Body of pancreas (tissue), 4 donors: ENCODE measurements at regions not wholly inside any gene's neighbourhood (a gene's known extent, or its start where the extent isn't known, plus 50 kb on each side); places are given as distances from the start of the nearest gene placed in this dataset.

Experiments used
- ATAC-seq: fragments of 150-250 bp; one replicate; pipeline ENCODE4 v1.9.1; 2016
- DNase-seq, 4 donors: peaks; one replicate each; pipeline ENCODE4 v3.0.0-alpha.2; 2019
- H3K27ac ChIP-seq, 4 donors: fragments of 200-600 bp; sonication (generic); 1 replicate in 3 of 4; 2 replicates in 1 of 4; pipeline versions ENCODE4 v1.5.1 to v1.6.1; 2016 to 2019; ENCODE audit warnings: mild to moderate bottlenecking in 1 of 4, mixed read lengths in 1 of 4, moderate library complexity in 1 of 4
- H3K27me3 ChIP-seq, 2 donors: fragments of 200-600 bp; sonication (generic); one replicate each; pipeline ENCODE4 v1.6.0; 2016; ENCODE audit warnings: mild to moderate bottlenecking in 1 of 2
- H3K36me3 ChIP-seq, 2 donors: fragments of 200-600 bp; sonication (generic); replicated peaks in 1 of 2; 2 replicates each; pipeline ENCODE4 v1.5.1; 2016; ENCODE audit warnings: low read depth in 2 of 2; ENCODE audit not compliant: insufficient read depth in 1 of 2
- H3K4me1 ChIP-seq: fragments of 200-600 bp; sonication (generic); one replicate; pipeline ENCODE4 v1.6.0; 2016
- H3K4me3 ChIP-seq, 2 donors: fragments of 200-600 bp; sonication (generic); 1 replicate in 1 of 2; 2 replicates in 1 of 2; pipeline ENCODE4 v1.5.1; 2016 to 2019
- H3K9me3 ChIP-seq, 3 donors: fragments of 200-600 bp; sonication (generic); 1 replicate in 2 of 3; 2 replicates in 1 of 3; pipeline ENCODE4 v1.5.1; 2016
- POLR2A ChIP-seq, 3 donors: fragments of 450-650 bp; IDR thresholded peaks; one replicate each; pipeline ENCODE4 v1.6.1; 2016; ENCODE audit warnings: antibody characterized with exemption in 3 of 3, mild to moderate bottlenecking in 2 of 3
- WGBS, 2 donors: methylation state at CpG; one replicate each; pipeline ENCODE4 v1.1.5; 2017; 5-methylcytosine and 5-hydroxymethylcytosine counted together
- intact Hi-C: fragments of 100-400 bp; cut with DNase I; formaldehyde crosslinking; loops from one replicate; pipeline ENCODE4 v1.15.1; 2023
- TF ChIP-seq, protein P1 (sequence below), 7 experiments: fragments of 450-650 bp in 4 of 7; fragments of 200-600 bp in 3 of 7; sonication (generic) in 3 of 7; IDR thresholded peaks; one replicate each; pipeline ENCODE4 v1.5.1; 2016 to 2019; ENCODE audit warnings: antibody characterized with exemption in 7 of 7

DNA sequence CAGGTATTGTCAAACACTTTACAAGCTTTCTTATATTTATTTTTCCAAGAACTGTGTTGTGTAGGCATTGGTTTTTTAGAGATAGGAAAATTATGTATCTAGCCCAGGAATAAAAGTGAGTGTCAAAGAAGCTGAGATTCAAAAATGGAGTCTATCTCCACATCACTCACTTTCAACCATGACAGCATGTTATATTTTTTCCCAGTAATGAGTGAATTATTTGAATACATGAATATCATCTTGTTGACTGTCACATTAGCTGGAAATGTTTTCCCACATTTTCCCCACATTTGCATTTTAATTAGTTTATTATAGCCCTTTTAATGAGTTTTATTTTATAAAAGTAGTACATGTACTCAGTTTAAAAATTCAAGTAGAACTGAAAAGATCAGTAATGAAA is 693.7 kb downstream of the PCDH18 start:
- Histone ChIP-seq H3K4me1 (no peaks in the 10 kb centered on the region), H3K9me3 (no peaks in the 10 kb centered on the region), H3K27ac (no peak overlapping the region), H3K4me3 (no peak overlapping the region), H3K27me3 (no peaks in the 10 kb centered on the region), H3K36me3 (no peaks in the 10 kb centered on the region)
- DNase-seq = no peak
- TF ChIP-seq POLR2A (IDR thresholded peaks at IDR 0.05) = no peak
- TF ChIP-seq, protein P1, sequence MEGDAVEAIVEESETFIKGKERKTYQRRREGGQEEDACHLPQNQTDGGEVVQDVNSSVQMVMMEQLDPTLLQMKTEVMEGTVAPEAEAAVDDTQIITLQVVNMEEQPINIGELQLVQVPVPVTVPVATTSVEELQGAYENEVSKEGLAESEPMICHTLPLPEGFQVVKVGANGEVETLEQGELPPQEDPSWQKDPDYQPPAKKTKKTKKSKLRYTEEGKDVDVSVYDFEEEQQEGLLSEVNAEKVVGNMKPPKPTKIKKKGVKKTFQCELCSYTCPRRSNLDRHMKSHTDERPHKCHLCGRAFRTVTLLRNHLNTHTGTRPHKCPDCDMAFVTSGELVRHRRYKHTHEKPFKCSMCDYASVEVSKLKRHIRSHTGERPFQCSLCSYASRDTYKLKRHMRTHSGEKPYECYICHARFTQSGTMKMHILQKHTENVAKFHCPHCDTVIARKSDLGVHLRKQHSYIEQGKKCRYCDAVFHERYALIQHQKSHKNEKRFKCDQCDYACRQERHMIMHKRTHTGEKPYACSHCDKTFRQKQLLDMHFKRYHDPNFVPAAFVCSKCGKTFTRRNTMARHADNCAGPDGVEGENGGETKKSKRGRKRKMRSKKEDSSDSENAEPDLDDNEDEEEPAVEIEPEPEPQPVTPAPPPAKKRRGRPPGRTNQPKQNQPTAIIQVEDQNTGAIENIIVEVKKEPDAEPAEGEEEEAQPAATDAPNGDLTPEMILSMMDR (IDR thresholded peaks at IDR 0.05) = no peak
- intact Hi-C loops = no loop called here
- no peak for ATAC-seq

DNA sequence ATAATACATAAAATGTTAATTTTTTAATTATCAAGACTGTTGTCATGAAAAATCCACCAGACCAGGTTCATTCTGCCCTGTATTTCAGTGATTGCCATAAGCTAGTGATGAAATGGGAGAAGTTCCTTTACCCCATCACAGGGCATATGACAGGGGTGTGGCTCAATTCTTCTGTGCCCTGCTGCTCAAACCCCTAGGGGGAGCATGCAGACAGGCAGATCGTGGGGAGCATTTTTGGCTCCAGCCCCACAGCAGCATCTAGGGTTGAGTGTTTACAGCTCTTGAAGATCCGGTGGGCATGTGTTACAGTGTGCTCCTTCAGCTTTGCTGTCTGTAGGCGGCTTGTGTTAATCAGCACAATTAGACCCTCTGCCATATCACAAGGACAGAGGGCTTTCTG is 700.7 kb downstream of the PCDH18 start:
- no peak overlapping the region for H3K27ac ChIP-seq
- intact Hi-C loops = no loop called here
- H3K27me3 ChIP-seq = no peaks in the 10 kb centered on the region
- no peaks in the 10 kb centered on the region for H3K9me3 ChIP-seq
- H3K4me3 ChIP-seq = no peak overlapping the region
- no peaks in the 10 kb centered on the region for H3K4me1 ChIP-seq
- H3K36me3 ChIP-seq = no peaks in the 10 kb centered on the region
- DNase-seq (no peak), ATAC-seq (no peak)
- no peak for TF ChIP-seq POLR2A (IDR thresholded peaks at IDR 0.05)
- TF ChIP-seq, protein P1 (IDR thresholded peaks at IDR 0.05) = no peak
- WGBS, 2 donors = 53 to 63% methylated on average over 3 of the region's 3 CpGs

GRCh38 chr4:136829280-136829679 is 703.0 kb downstream of the PCDH18 start:
- no peak for ATAC-seq
- Histone ChIP-seq H3K9me3 (no peaks in the 10 kb centered on the region), H3K27ac (no peak overlapping the region), H3K4me1 (no peaks in the 10 kb centered on the region), H3K36me3 (no peaks in the 10 kb centered on the region), H3K27me3 (no peaks in the 10 kb centered on the region), H3K4me3 (no peak overlapping the region)
- TF ChIP-seq POLR2A (IDR thresholded peaks at IDR 0.05) = no peak
- TF ChIP-seq, protein P1 (IDR thresholded peaks at IDR 0.05) = no peak
- no peak for DNase-seq
- intact Hi-C loops = no loop called here

- H3K27ac ChIP-seq = no peak overlapping the region
- TF ChIP-seq POLR2A (IDR thresholded peaks at IDR 0.05) = no peak
- TF ChIP-seq, protein P1 (IDR thresholded peaks at IDR 0.05) = no peak
- H3K36me3 ChIP-seq = no peaks in the 10 kb centered on the region
- no peaks in the 10 kb centered on the region for H3K4me1 ChIP-seq
- WGBS, 2 donors = 52 to 72% methylated on average over 4 to 8 of the region's 8 CpGs
- no peaks in the 10 kb centered on the region for H3K27me3 ChIP-seq
- ATAC-seq = no peak
- no peak overlapping the region for H3K4me3 ChIP-seq
- H3K9me3 ChIP-seq = no peaks in the 10 kb centered on the region
- intact Hi-C loops = no loop called here
- no peak for DNase-seq
Measured at GRCh38 chr4:136823020-136823419, 709.3 kb downstream of the PCDH18 start.

DNA sequence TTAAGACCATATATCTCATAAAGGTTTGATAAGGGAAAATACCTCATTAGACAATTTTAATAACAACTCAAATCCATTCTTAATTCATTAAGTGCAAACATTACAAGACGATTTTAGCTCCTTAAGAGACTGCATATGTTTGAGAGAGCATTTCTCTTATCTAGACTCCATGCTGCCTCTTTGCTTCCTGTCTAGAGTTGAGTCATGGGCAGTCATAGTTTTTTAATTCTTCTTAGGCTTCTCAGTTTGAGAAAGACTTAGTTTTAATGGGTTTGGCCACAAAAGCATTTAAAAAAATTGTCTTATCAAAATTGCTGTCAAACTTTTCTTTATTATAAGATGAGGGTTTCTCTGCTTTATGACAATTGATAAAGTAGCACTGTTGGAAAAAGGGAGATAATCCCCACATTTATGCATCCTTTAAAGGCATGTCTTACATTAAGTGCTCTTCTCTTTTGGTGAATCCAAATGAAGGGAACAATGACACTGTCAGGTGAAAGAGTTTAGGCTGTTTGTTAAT is 713.4 kb downstream of the PCDH18 start:
- 17 to 36% methylated on average over 1 of the region's 1 CpG for WGBS, 2 donors
- Histone ChIP-seq H3K9me3 (no peaks in the 10 kb centered on the region), H3K27ac (no peak overlapping the region), H3K27me3 (no peaks in the 10 kb centered on the region), H3K4me1 (no peaks in the 10 kb centered on the region), H3K4me3 (no peak overlapping the region), H3K36me3 (no peaks in the 10 kb centered on the region)
- intact Hi-C loops = no loop called here
- DNase-seq (no peak), ATAC-seq (no peak)
- TF ChIP-seq, protein P1 (IDR thresholded peaks at IDR 0.05) = no peak
- no peak for TF ChIP-seq POLR2A (IDR thresholded peaks at IDR 0.05)
